ENCODE measurements at regions not wholly inside any gene's neighbourhood (a gene's known extent, or its start where the extent isn't known, plus 50 kb on each side); places are given as distances from the start of the nearest gene placed in this dataset.
"Not testable (repeated sequence)": the region's sequence is repeated elsewhere in the genome, so short reads cannot be mapped to it uniquely, and the experiment has no call there.

- no peak for DNase-seq
Measured at GRCh38 chr15:81937189-81937588, 108.6 kb downstream of the MEX3B start.

- DNase-seq: no peak
Measured at GRCh38 chr15:81930582-81931369, 115.0 kb downstream of the MEX3B start.

- DNase-seq: no peak
Measured at GRCh38 chr15:81929557-81929956, 116.3 kb downstream of the MEX3B start.

GRCh38 chr15:81926981-81927380 is 118.8 kb downstream of the MEX3B start:
- no peak for DNase-seq

- DNase-seq: no peak
Measured at GRCh38 chr15:81924729-81925128, 121.1 kb downstream of the MEX3B start.

GRCh38 chr15:81923561-81924350 is 122.1 kb downstream of the MEX3B start:
- DNase-seq: no peak

- no peak for DNase-seq
Measured at GRCh38 chr15:81922143-81922542, 123.7 kb downstream of the MEX3B start.

- no peak for DNase-seq
Measured at GRCh38 chr15:81921163-81921562, 124.7 kb downstream of the MEX3B start.

- not testable (repeated sequence) for DNase-seq
Measured at GRCh38 chr15:81918767-81919166, 127.1 kb downstream of the MEX3B start.

GRCh38 chr15:81916451-81916850 is 129.4 kb downstream of the MEX3B start:
- DNase-seq: no peak

GRCh38 chr15:81915990-81916389 is 129.8 kb downstream of the MEX3B start:
- no peak for DNase-seq

- no peak for DNase-seq
Measured at GRCh38 chr15:81914734-81915256, 131.0 kb downstream of the MEX3B start.

- DNase-seq: no peak
Measured at GRCh38 chr15:81914333-81914732, 131.5 kb downstream of the MEX3B start.

GRCh38 chr15:81911022-81911971 is 134.5 kb downstream of the MEX3B start:
- DNase-seq: no peak

GRCh38 chr15:81910355-81911021 is 135.3 kb downstream of the MEX3B start:
- no peak for DNase-seq

GRCh38 chr15:81909011-81909358 is 136.8 kb downstream of the MEX3B start:
- DNase-seq: no peak

GRCh38 chr15:81908111-81908510 is 137.7 kb downstream of the MEX3B start:
- no peak for DNase-seq

GRCh38 chr15:81907521-81907920 is 138.3 kb downstream of the MEX3B start:
- DNase-seq: no peak

GRCh38 chr15:81905889-81906288 is 139.9 kb downstream of the MEX3B start:
- no peak for DNase-seq

- no peak for DNase-seq
Measured at GRCh38 chr15:81901319-81901718, 144.5 kb downstream of the MEX3B start.

- DNase-seq: no peak
Measured at GRCh38 chr15:81899730-81900129, 146.1 kb downstream of the MEX3B start.

GRCh38 chr15:81899024-81899423 is 146.8 kb downstream of the MEX3B start:
- DNase-seq: no peak

All from NCI-H1048 (cell line).